ACHN (cell line): ENCODE measurements at regions not wholly inside any gene's neighbourhood (a gene's known extent, or its start where the extent isn't known, plus 50 kb on each side); places are given as distances from the start of the nearest gene placed in this dataset.

Experiments used
- DNase-seq: peaks from one replicate; pipeline ENCODE4 v3.0.0-alpha.2; 2015
- in situ Hi-C: cut with HindIII; loops from 2 replicates; pipeline ENCODE4 v1.10.0; 2017; ENCODE audit warnings: low sequenced_read_pairs, low pct_ligation_motif_present, low pct_unique_long_range_greater_than_20kb

GRCh38 chr6:96450770-96451130, 70.9 kb upstream of the UFL1 start:
- in situ Hi-C loops, result no loop called here
- DNase-seq, result no peak

- DNase-seq, result no peak
- in situ Hi-C loops, result no loop called here
Measured at GRCh38 chr6:96458771-96459170, 62.8 kb upstream of the UFL1 start.

- no peak for DNase-seq
- in situ Hi-C loops, result no loop called here
Measured at GRCh38 chr6:96460052-96460700, 61.4 kb upstream of the UFL1 start.

GRCh38 chr6:96465321-96465903, 56.2 kb upstream of the UFL1 start:
- no peak for DNase-seq
- in situ Hi-C loops, result no loop called here

GRCh38 chr6:96466147-96466863, 55.3 kb upstream of the UFL1 start:
- in situ Hi-C loops, result no loop called here
- no peak for DNase-seq

- in situ Hi-C loops, result no loop called here
- DNase-seq, result no peak
Measured at GRCh38 chr6:96467814-96468213, 53.8 kb upstream of the UFL1 start.

- DNase-seq, result no peak
- in situ Hi-C loops, result no loop called here
Measured at GRCh38 chr6:96468281-96468680, 53.3 kb upstream of the UFL1 start.

GRCh38 chr6:96468681-96469224, 52.9 kb upstream of the UFL1 start:
- DNase-seq, result peak; percentile 12
- in situ Hi-C loops, result no loop called here

GRCh38 chr6:96469312-96469711, 52.3 kb upstream of the UFL1 start:
- no peak for DNase-seq
- in situ Hi-C loops, result no loop called here

GRCh38 chr6:96470296-96470695, 51.3 kb upstream of the UFL1 start:
- in situ Hi-C loops, result no loop called here

More at GRCh38 chr6:96470296-96470695, 51.3 kb upstream of the UFL1 start:
- DNase-seq, result no peak
